Endodermal cell (in vitro differentiated cells): ENCODE measurements at regions not wholly inside any gene's neighbourhood (a gene's known extent, or its start where the extent isn't known, plus 50 kb on each side); places are given as distances from the start of the nearest gene placed in this dataset.

Experiments
- DNase-seq: peaks from one replicate; pipeline ENCODE4 v3.0.0-alpha.2; 2017
- H3K27ac ChIP-seq: 2 replicates; pipeline ENCODE4 v1.5.1; 2013; ENCODE audit warnings: mild to moderate bottlenecking, low read depth, low read length, moderate library complexity
- H3K27me3 ChIP-seq: 2 replicates; pipeline ENCODE4 v1.6.1; 2013; ENCODE audit warnings: mild to moderate bottlenecking, low read length, moderate library complexity; ENCODE audit not compliant: insufficient read depth, control insufficient read depth, poor library complexity, severe bottlenecking
- H3K36me3 ChIP-seq: 2 replicates; pipeline ENCODE4 v1.7.0; 2013; ENCODE audit warnings: mild to moderate bottlenecking, low read length, moderate library complexity; ENCODE audit not compliant: control insufficient read depth, insufficient read depth
- H3K4me1 ChIP-seq: one replicate; pipeline ENCODE4 v1.7.0; 2013; ENCODE audit warnings: low read length; ENCODE audit not compliant: control insufficient read depth, insufficient read depth
- H3K4me3 ChIP-seq: 2 replicates; pipeline ENCODE4 v1.5.1; 2013; ENCODE audit warnings: mild to moderate bottlenecking, low read length, moderate library complexity
- H3K9ac ChIP-seq: 2 replicates; pipeline ENCODE4 v1.6.1; 2013; ENCODE audit warnings: mild to moderate bottlenecking, low read length, moderate library complexity; ENCODE audit not compliant: poor library complexity, severe bottlenecking; ENCODE audit errors: extremely low read depth
- H3K9me3 ChIP-seq: 2 replicates; pipeline ENCODE4 v1.6.1; 2013; ENCODE audit warnings: mild to moderate bottlenecking, low read length, moderate library complexity; ENCODE audit not compliant: control insufficient read depth
- H3K27ac Mint-ChIP-seq: 2 replicates; pipeline ENCODE4 v1.8.0; 2020; ENCODE audit warnings: mixed read lengths
- H3K27me3 Mint-ChIP-seq: 2 replicates; pipeline ENCODE4 v1.8.0; 2021; ENCODE audit warnings: mild to moderate bottlenecking, mixed read lengths; ENCODE audit not compliant: insufficient read depth
- H3K36me3 Mint-ChIP-seq: 2 replicates; pipeline ENCODE4 v1.8.0; 2020; ENCODE audit warnings: low read depth, mixed read lengths
- H3K4me1 Mint-ChIP-seq: 2 replicates; pipeline ENCODE4 v1.8.0; 2020; ENCODE audit warnings: mixed read lengths
- H3K4me3 Mint-ChIP-seq: 2 replicates; pipeline ENCODE4 v1.8.0; 2020; ENCODE audit warnings: mild to moderate bottlenecking, moderate library complexity, mixed read lengths
- H3K9me3 Mint-ChIP-seq: 2 replicates; pipeline ENCODE4 v1.8.0; 2020; ENCODE audit warnings: mild to moderate bottlenecking, mixed read lengths
- WGBS, 2 experiments: methylation state at CpG; one replicate each; pipeline versions ENCODE4 v1.1.5 to v1.1.7; 2013; ENCODE audit warnings: missing lambda C conversion rate in 2 of 2, mixed read lengths in 1 of 2; ENCODE audit not compliant: insufficient coverage in 1 of 2, insufficient read length in 1 of 2; 5-methylcytosine and 5-hydroxymethylcytosine counted together
- TF ChIP-seq, protein P1 (sequence below): fragments of 200-600 bp; sonication (generic); conservative IDR thresholded peaks from 2 replicates; pipeline ENCODE4 v1.5.0; 2021; ENCODE audit warnings: antibody characterized with exemption, mild to moderate bottlenecking

DNA sequence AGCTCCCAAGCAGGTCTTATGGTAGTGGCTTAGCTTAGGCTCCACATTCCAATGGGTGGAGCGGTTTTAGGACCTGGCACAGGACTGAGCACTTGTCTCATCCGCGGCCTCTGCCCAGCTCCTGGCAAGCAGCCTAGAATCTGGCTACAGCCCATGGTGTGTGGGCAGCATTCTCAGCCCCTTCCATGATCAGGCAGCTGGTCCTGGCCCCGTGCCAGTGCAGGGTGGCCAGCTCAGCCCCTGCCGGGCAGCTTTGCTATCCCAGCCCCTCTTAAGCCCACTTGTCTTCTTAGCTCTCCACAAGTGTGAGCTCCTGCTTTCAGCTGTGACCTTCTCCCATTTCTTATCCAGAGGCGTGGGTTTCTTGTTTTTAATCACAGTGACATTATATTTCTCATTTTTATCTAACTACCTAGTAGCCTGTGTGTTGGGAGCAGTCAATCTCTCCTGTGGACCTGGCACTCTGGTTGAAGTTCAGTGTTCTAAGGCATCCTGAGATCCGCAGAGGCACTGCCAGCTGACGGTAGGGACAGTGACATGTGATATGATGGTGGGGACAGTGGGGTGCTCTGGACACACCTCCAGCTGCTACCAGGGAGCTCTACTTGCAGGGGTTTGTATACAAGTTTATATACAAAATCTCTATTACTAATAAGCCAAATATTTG, 84.5 kb upstream of the PRNP start:
- H3K9me3 ChIP-seq: no peaks in the 10 kb centered on the region
- Mint-ChIP-seq H3K9me3 (no peaks in the 10 kb centered on the region), H3K36me3 (no peaks in the 10 kb centered on the region), H3K4me3 (no peak overlapping the region), H3K27ac (no peak overlapping the region), H3K27me3 (peaks cover 6% of the 10 kb centered on the region), H3K4me1 (no peaks in the 10 kb centered on the region)
- no peak for DNase-seq
- no peak overlapping the region for H3K4me3 ChIP-seq
- TF ChIP-seq, protein P1, sequence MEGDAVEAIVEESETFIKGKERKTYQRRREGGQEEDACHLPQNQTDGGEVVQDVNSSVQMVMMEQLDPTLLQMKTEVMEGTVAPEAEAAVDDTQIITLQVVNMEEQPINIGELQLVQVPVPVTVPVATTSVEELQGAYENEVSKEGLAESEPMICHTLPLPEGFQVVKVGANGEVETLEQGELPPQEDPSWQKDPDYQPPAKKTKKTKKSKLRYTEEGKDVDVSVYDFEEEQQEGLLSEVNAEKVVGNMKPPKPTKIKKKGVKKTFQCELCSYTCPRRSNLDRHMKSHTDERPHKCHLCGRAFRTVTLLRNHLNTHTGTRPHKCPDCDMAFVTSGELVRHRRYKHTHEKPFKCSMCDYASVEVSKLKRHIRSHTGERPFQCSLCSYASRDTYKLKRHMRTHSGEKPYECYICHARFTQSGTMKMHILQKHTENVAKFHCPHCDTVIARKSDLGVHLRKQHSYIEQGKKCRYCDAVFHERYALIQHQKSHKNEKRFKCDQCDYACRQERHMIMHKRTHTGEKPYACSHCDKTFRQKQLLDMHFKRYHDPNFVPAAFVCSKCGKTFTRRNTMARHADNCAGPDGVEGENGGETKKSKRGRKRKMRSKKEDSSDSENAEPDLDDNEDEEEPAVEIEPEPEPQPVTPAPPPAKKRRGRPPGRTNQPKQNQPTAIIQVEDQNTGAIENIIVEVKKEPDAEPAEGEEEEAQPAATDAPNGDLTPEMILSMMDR: no peak
- no peaks in the 10 kb centered on the region for H3K4me1 ChIP-seq
- H3K27ac ChIP-seq: no peak overlapping the region
- H3K9ac ChIP-seq: no peak overlapping the region
- peaks cover 7% of the 10 kb centered on the region for H3K27me3 ChIP-seq
- WGBS, 2 experiments: 89 to 94% methylated on average over 6 to 8 of the region's 8 CpGs
- H3K36me3 ChIP-seq: no peaks in the 10 kb centered on the region

GRCh38 chr20:4600308-4601014, 85.8 kb upstream of the PRNP start:
- Mint-ChIP-seq H3K9me3 (no peaks in the 10 kb centered on the region), H3K4me1 (no peaks in the 10 kb centered on the region), H3K36me3 (no peaks in the 10 kb centered on the region), H3K27me3 (peaks cover 10% of the 10 kb centered on the region), H3K27ac (no peak overlapping the region), H3K4me3 (no peak overlapping the region)
- no peak for DNase-seq
- Histone ChIP-seq H3K27me3 (peaks cover 7% of the 10 kb centered on the region), H3K36me3 (no peaks in the 10 kb centered on the region), H3K9me3 (no peaks in the 10 kb centered on the region), H3K4me1 (no peaks in the 10 kb centered on the region), H3K9ac (no peak overlapping the region), H3K27ac (no peak overlapping the region), H3K4me3 (no peak overlapping the region)
- WGBS, 2 experiments: 90 to 91% methylated on average over 1 to 6 of the region's 6 CpGs
- TF ChIP-seq, protein P1: no peak

GRCh38 chr20:4597215-4597614, 89.0 kb upstream of the PRNP start:
- Mint-ChIP-seq H3K4me3 (no peak overlapping the region), H3K27ac (no peak overlapping the region), H3K4me1 (peaks cover 2% of the 10 kb centered on the region), H3K36me3 (no peaks in the 10 kb centered on the region), H3K27me3 (peaks cover 32% of the 10 kb centered on the region), H3K9me3 (no peaks in the 10 kb centered on the region)
- TF ChIP-seq, protein P1: no peak
- H3K36me3 ChIP-seq: no peaks in the 10 kb centered on the region
- DNase-seq: no peak
- H3K9me3 ChIP-seq: no peaks in the 10 kb centered on the region
- WGBS, 2 experiments: 83 to 96% methylated on average over 2 to 3 of the region's 5 CpGs
- H3K27me3 ChIP-seq: peaks cover 24% of the 10 kb centered on the region
- no peak overlapping the region for H3K27ac ChIP-seq
- H3K4me1 ChIP-seq: no peaks in the 10 kb centered on the region
- no peak overlapping the region for H3K4me3 ChIP-seq
- no peak overlapping the region for H3K9ac ChIP-seq
